Right cardiac atrium (tissue), 5 donors: ENCODE measurements at regions not wholly inside any gene's neighbourhood (a gene's known extent, or its start where the extent isn't known, plus 50 kb on each side); places are given as distances from the start of the nearest gene placed in this dataset.

Experiments used
- ATAC-seq, 2 donors: fragments of 200-7000 bp; cut with Tn5 transposase; one replicate each; pipeline versions ENCODE4 v1.8.0 to v1.9.1; 2020; ENCODE audit warnings: moderate library complexity in 2 of 2, mild to moderate bottlenecking in 1 of 2
- DNase-seq, 3 donors: peaks; one replicate each; pipeline ENCODE4 v3.0.0-alpha.2; 2020
- H3K27ac ChIP-seq: one replicate; pipeline ENCODE4 v1.5.1; 2013; ENCODE audit warnings: mild to moderate bottlenecking, low read length, control low read depth, moderate library complexity
- H3K27me3 ChIP-seq: one replicate; pipeline ENCODE4 v1.6.1; 2013; ENCODE audit not compliant: control insufficient read depth, insufficient read depth
- H3K4me1 ChIP-seq: one replicate; pipeline ENCODE4 v1.6.1; 2013; ENCODE audit warnings: low read length; ENCODE audit not compliant: control insufficient read depth, insufficient read depth
- H3K4me3 ChIP-seq: one replicate; pipeline ENCODE4 v1.5.1; 2013; ENCODE audit warnings: low read length, control low read depth
- H3K9me3 ChIP-seq: one replicate; pipeline ENCODE4 v1.6.1; 2013; ENCODE audit warnings: low read length; ENCODE audit not compliant: control insufficient read depth
- WGBS: extraction: QIAGEN DNeasy Blood & Tissue Kit; methylation state at CpG from one replicate; pipeline ENCODE4 v1.1.7; 2013; 5-methylcytosine and 5-hydroxymethylcytosine counted together
- intact Hi-C, 4 donors: fragments of 100-400 bp; cut with DNase I; formaldehyde crosslinking; loops; one replicate each; pipeline versions ENCODE4 v1.11.0 to v1.14.0; 2022 to 2023
- donor health status: healthy with polysubstance abuse.
- donor health status: DM: no; HTN: yes; CAD: no.
- donor health status: DM: no; HTN: no; CAD: no.
- donor health status: DM: no; HTN: yes; CAD: no; lungs with severe emphysema.
- donor health status: DM: yes; HTN: yes; CAD: no.

- 79% methylated on average over 3 of the region's 3 CpGs for WGBS
- no peaks in the 10 kb centered on the region for H3K27me3 ChIP-seq
- ATAC-seq: no peak
- H3K27ac ChIP-seq: no peak overlapping the region
- intact Hi-C loops: no loop called here
- H3K4me1 ChIP-seq: no peaks in the 10 kb centered on the region
- H3K4me3 ChIP-seq: no peak overlapping the region
- no peaks in the 10 kb centered on the region for H3K9me3 ChIP-seq
- DNase-seq: no peak
Measured at GRCh38 chr11:106601684-106602297, 416.5 kb downstream of the GUCY1A2 start.

DNA sequence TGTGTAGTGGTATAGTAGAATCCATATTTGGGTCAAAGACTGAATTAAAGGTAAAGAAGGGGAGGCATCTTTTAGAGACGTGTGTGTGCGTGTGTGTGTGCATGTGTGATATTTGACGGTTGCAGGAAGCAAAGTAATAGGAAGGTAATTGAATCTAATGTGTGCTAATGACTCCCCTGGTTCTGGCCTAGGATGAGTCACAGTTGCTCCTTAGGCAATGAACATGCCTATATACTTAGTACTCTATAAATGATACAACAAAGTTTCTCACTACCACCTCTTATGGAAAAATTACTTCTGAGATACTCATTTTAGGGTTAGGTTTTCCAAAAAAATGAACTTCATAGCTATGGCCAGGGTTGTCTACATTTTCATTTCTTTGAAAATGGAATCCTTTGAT lies 409.6 kb downstream of the GUCY1A2 start:
- no peak for DNase-seq
- WGBS: 92% methylated on average over 3 of the region's 3 CpGs
- no peaks in the 10 kb centered on the region for H3K9me3 ChIP-seq
- intact Hi-C loops: no loop called here
- H3K4me3 ChIP-seq: no peak overlapping the region
- ATAC-seq: no peak
- no peaks in the 10 kb centered on the region for H3K27me3 ChIP-seq
- no peaks in the 10 kb centered on the region for H3K4me1 ChIP-seq
- no peak overlapping the region for H3K27ac ChIP-seq

GRCh38 chr11:106614262-106614661 lies 404.0 kb downstream of the GUCY1A2 start:
- no peak for ATAC-seq
- WGBS: 69% methylated on average over 3 of the region's 3 CpGs

GRCh38 chr11:106619320-106619990 lies 398.8 kb downstream of the GUCY1A2 start:
- no peaks in the 10 kb centered on the region for H3K27me3 ChIP-seq
- no peaks in the 10 kb centered on the region for H3K9me3 ChIP-seq
- DNase-seq: no peak
- 70% methylated on average over 2 of the region's 2 CpGs for WGBS
- intact Hi-C loops: no loop called here
- no peak overlapping the region for H3K4me3 ChIP-seq
- no peaks in the 10 kb centered on the region for H3K4me1 ChIP-seq
- ATAC-seq: no peak
- H3K27ac ChIP-seq: no peak overlapping the region

More at GRCh38 chr11:106614262-106614661, 404.0 kb downstream of the GUCY1A2 start:
- H3K4me3 ChIP-seq: no peak overlapping the region
- no peaks in the 10 kb centered on the region for H3K9me3 ChIP-seq
- DNase-seq: no peak
- no peaks in the 10 kb centered on the region for H3K27me3 ChIP-seq
- no peak overlapping the region for H3K27ac ChIP-seq
- no peaks in the 10 kb centered on the region for H3K4me1 ChIP-seq
- intact Hi-C loops: no loop called here

DNA sequence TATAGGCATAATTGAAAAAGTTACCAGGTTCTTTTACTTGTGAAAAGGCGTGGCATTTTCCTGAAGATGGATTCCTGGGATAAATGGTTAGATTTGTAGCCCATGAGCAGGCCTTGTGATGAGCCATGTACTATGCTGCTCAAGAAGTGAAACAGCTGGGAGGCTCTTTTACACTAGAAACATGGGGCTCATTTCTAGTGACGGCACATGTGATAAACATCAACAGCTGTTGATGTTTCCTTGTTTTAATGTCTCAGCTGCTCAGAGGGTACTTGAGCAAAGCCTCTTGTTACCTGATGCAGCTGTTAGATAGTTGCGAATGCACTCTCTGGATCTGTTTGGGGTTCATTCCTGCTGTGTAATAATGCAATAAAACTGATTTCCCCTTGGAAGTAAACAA lies 396.8 kb downstream of the GUCY1A2 start:
- 76% methylated on average over 3 of the region's 3 CpGs for WGBS
- ATAC-seq: no peak
- no peaks in the 10 kb centered on the region for H3K27me3 ChIP-seq
- no peaks in the 10 kb centered on the region for H3K9me3 ChIP-seq
- no peak overlapping the region for H3K27ac ChIP-seq
- H3K4me1 ChIP-seq: no peaks in the 10 kb centered on the region
- no peak overlapping the region for H3K4me3 ChIP-seq
- intact Hi-C loops: no loop called here
- DNase-seq: no peak
